D721Med (cell line): ENCODE measurements at regions not wholly inside any gene's neighbourhood (a gene's known extent, or its start where the extent isn't known, plus 50 kb on each side); places are given as distances from the start of the nearest gene placed in this dataset.
"Not testable (repeated sequence)": the region's sequence is repeated elsewhere in the genome, so short reads cannot be mapped to it uniquely, and the experiment has no call there.

Experiments
- DNase-seq: peaks from one replicate; pipeline ENCODE4 v3.0.0; 2011; ENCODE audit warnings: low spot score; ENCODE audit not compliant: insufficient read length
- FAIRE-seq: peaks from 2 replicates; lab custom pipeline; 2011; peaks lifted over from hg19 to GRCh38; lab: Jason Lieb, UNC
- TF ChIP-seq, protein P1 (sequence below): IDR thresholded peaks from 2 replicates; pipeline ENCODE4 v1.5.1; 2012; ENCODE audit warnings: mild to moderate bottlenecking, control low read depth; ENCODE audit not compliant: insufficient read depth; ENCODE audit errors: missing control alignments

GRCh38 chr3:13185737-13186434 lies 112.7 kb upstream of the IQSEC1 start:
- DNase-seq (no peak), FAIRE-seq (no peak)
- TF ChIP-seq, protein P1, sequence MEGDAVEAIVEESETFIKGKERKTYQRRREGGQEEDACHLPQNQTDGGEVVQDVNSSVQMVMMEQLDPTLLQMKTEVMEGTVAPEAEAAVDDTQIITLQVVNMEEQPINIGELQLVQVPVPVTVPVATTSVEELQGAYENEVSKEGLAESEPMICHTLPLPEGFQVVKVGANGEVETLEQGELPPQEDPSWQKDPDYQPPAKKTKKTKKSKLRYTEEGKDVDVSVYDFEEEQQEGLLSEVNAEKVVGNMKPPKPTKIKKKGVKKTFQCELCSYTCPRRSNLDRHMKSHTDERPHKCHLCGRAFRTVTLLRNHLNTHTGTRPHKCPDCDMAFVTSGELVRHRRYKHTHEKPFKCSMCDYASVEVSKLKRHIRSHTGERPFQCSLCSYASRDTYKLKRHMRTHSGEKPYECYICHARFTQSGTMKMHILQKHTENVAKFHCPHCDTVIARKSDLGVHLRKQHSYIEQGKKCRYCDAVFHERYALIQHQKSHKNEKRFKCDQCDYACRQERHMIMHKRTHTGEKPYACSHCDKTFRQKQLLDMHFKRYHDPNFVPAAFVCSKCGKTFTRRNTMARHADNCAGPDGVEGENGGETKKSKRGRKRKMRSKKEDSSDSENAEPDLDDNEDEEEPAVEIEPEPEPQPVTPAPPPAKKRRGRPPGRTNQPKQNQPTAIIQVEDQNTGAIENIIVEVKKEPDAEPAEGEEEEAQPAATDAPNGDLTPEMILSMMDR: no peak

- FAIRE-seq, DNase-seq: not testable (repeated sequence)
These were observed 106.5 kb upstream of the IQSEC1 start for GRCh38 chr3:13179582-13180210.

DNA sequence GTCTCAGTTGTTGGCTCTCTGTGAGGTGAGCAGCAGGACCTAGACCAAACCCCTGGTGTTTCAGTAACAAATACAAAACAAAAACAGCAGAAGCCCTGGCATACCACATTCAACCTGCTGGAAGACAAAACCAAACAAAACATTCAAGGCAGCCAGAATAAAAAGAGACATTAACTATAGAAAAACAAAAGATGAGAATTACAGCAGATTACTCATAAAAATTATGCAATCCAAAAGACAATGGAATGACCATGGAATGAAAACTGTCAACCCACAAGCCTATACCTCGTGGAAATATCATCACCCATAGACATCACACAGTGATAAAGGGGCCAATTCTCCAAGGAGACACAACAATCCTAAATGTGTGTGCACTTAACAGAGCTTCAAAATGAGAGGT lies 106.0 kb upstream of the IQSEC1 start:
- DNase-seq (no peak), FAIRE-seq (no peak)
- TF ChIP-seq, protein P1: no peak

DNA sequence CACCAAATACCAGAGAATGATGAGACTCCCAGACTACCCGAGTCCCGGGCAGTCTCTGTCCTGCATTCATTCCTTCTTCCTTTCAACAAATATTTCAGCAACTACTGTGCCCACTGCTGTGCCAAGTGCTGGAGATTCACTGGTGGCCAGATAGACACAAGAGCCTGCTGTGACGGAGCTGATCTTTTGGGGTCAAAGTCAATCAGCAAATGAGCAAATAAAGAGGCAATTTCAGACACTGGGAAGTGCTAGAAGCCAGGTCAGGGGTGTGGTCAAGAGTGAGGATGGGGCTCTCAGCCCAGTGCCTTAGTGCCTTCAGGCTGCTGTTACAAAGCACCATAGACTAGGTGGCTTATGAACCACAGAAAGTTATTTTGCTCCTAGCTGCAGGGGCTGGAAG lies 104.9 kb upstream of the IQSEC1 start:
- TF ChIP-seq, protein P1: no peak
- DNase-seq: no peak
- FAIRE-seq: no peak

DNA sequence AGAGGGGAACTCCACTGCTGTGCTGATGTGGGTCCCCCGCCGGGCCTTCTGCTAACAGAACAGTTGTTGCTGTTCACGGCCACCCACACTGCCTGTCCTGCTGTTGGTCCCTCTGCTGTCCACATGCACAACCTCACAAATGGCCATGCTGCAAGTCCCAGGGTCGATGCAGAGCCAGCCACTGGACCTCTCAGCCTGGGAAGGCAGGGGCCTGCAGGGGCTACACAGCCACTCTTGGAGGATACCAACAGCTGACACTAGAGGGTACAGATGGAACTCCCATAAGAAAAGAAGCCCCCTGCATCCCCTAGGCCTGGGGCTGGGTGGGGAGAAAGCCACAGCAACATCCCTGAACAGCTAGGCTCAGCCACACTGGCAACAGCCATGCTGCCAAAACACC lies 104.4 kb upstream of the IQSEC1 start:
- no peak for DNase-seq
- FAIRE-seq: no peak
- TF ChIP-seq, protein P1: no peak

DNA sequence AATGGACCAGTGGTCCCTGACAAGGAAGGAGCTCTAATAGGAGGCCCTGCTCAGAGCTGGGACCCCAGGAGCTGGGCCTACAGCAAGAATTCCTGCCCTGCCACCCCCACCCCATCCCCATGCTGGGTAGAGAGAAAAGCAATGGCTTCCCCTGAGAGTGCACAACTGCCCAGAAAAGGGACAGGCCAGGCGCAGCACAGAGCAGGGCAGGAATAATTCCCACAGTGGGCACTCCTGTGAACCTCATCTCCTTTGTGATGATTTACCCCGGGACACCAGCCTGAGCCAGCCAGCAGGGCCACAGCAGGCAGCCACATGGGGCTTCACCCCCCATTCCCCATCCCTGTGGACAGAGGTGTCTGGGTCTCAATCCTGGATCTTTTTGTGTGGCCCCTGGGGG lies 104.0 kb upstream of the IQSEC1 start:
- TF ChIP-seq, protein P1: no peak
- no peak for DNase-seq
- no peak for FAIRE-seq

DNA sequence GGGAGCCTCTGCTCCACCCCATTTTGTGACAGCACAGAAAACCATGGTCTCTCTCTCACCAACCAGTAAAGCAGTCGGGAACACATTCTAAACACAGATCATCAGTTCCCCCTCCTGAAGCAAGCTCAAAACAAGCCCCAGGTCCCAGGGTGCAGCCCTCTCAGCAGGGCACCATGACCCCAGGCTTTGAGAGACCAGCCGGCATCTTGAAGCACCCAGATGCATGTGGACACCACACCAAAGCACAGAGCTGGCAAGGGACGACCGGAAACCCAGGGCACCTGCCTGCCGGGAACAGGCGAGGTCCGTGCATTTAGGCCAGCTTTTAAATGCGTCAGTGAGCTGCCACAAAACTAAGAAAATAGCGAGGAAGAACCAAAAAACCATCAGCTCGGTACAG lies 103.2 kb upstream of the IQSEC1 start:
- FAIRE-seq: no peak
- no peak for DNase-seq
- TF ChIP-seq, protein P1: no peak

DNA sequence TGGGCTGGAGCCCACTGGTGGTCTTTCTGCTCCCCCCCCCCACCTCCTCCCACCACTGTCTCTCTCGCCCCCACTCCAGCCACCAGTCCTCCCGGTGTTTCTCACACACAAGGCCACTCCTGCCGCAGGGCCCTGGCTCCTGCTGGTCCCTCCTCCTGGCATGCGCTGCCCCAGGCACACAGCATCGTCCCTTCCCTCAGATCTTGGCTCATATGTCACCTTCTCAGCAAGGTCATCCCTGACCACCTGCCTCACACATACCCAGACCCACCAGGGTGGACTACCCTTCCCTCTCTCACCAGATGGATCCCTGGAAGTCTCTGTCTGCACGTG lies 101.5 kb upstream of the IQSEC1 start:
- TF ChIP-seq, protein P1: no peak
- DNase-seq (no peak), FAIRE-seq (no peak)
